ENCODE measurements at regions not wholly inside any gene's neighbourhood (a gene's known extent, or its start where the extent isn't known, plus 50 kb on each side); places are given as distances from the start of the nearest gene placed in this dataset.

DNA sequence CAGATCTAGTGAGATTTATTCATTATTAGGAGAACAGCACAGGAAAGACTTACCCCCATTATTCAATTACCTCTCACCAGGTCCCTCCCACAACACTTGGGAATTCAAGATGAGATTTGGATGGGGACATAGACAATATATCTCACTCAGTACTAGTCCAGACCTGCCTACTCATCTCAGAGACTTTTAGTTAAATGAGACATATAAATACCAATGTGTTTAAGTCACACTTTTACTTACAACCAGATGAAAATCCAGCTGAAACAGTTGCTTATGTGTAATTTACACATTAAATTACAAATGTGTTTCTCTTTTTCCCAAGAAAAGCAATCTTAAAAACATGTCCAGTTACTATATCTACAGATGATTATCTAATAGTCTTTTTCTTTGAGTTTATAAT lies 1145.6 kb downstream of the KCNT2 start:
- DNase-seq (ENCODE audit: unreplicated experiment) = peak; percentile 13
- TF ChIP-seq CTCF (IDR thresholded peaks at IDR 0.05; ENCODE audit: unreplicated experiment) = no peak
- no TSS peak for BruUV-seq (replicated peaks)
- H3K27ac Mint-ChIP-seq (ENCODE audit: low read depth, unreplicated experiment) = peak overlapping the region; percentile 10
- ChIA-PET POLR2A (interaction anchor here (0.6 kb wide), 1 partner anchor 111 kb away, joined by 3 read pairs; no protein-coding TSS in a partner anchor), CTCF (no interaction called here)
- no peaks in the 10 kb centered on the region for H3K27me3 Mint-ChIP-seq (ENCODE audit: insufficient read depth, unreplicated experiment)
- H3K4me3 Mint-ChIP-seq (ENCODE audit: unreplicated experiment) = no peak overlapping the region
- H3K9me3 Mint-ChIP-seq (ENCODE audit: unreplicated experiment) = no peaks in the 10 kb centered on the region
- no peaks in the 10 kb centered on the region for H3K36me3 Mint-ChIP-seq (ENCODE audit: insufficient read depth, unreplicated experiment)
- H3K4me1 Mint-ChIP-seq (ENCODE audit: insufficient read depth, unreplicated experiment) = peaks cover 6% of the 10 kb centered on the region
- intact Hi-C loops (cut with micrococcal nuclease) = no loop called here

GRCh38 chr1:195462152-195462551 lies 1146.1 kb downstream of the KCNT2 start:
- H3K27me3 Mint-ChIP-seq (ENCODE audit: insufficient read depth, unreplicated experiment) = no peaks in the 10 kb centered on the region
- H3K36me3 Mint-ChIP-seq (ENCODE audit: insufficient read depth, unreplicated experiment) = no peaks in the 10 kb centered on the region
- BruUV-seq (replicated peaks) = no TSS peak
- no peaks in the 10 kb centered on the region for H3K9me3 Mint-ChIP-seq (ENCODE audit: unreplicated experiment)
- intact Hi-C loops (cut with micrococcal nuclease) = no loop called here
- H3K4me3 Mint-ChIP-seq (ENCODE audit: unreplicated experiment) = no peak overlapping the region
- peak overlapping the region; percentile 10 for H3K27ac Mint-ChIP-seq (ENCODE audit: low read depth, unreplicated experiment)
- no peak for DNase-seq (ENCODE audit: unreplicated experiment)
- ChIA-PET CTCF (interaction anchor here (0.6 kb wide), 1 partner anchor 105 kb away, joined by 3 read pairs; no protein-coding TSS in a partner anchor), POLR2A (no interaction called here)
- no peak for TF ChIP-seq CTCF (IDR thresholded peaks at IDR 0.05; ENCODE audit: unreplicated experiment)
- peaks cover 6% of the 10 kb centered on the region for H3K4me1 Mint-ChIP-seq (ENCODE audit: insufficient read depth, unreplicated experiment)

DNA sequence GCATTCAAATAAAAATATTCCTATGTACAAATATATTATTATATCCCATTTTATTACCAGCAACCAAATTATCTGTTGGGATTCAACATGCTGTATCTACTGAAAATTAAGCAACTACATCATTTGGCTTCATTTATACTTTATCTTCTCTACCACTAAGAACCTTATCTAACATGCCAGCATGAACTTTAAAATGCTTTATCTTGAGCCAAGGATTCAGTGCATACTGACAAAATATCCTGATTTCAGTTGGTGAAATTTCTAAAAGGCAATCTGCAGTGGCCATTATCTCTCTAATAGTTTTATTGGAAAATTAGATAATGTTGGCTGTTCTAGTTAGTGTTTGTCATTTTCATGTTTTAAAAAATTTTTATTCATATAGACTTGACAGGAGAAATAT lies 1149.9 kb downstream of the KCNT2 start:
- Mint-ChIP-seq H3K4me3 (ENCODE audit: unreplicated experiment) (no peak overlapping the region), H3K4me1 (ENCODE audit: insufficient read depth, unreplicated experiment) (peaks cover 6% of the 10 kb centered on the region), H3K27me3 (ENCODE audit: insufficient read depth, unreplicated experiment) (no peaks in the 10 kb centered on the region), H3K9me3 (ENCODE audit: unreplicated experiment) (no peaks in the 10 kb centered on the region), H3K27ac (ENCODE audit: low read depth, unreplicated experiment) (no peak overlapping the region), H3K36me3 (ENCODE audit: insufficient read depth, unreplicated experiment) (no peaks in the 10 kb centered on the region)
- POLR2A ChIA-PET = no interaction called here
- DNase-seq (ENCODE audit: unreplicated experiment) = no peak
- no peak for TF ChIP-seq CTCF (IDR thresholded peaks at IDR 0.05; ENCODE audit: unreplicated experiment)
- intact Hi-C loops (cut with micrococcal nuclease) = no loop called here
- CTCF ChIA-PET = no interaction called here
- no TSS peak for BruUV-seq (replicated peaks)

- no TSS peak for BruUV-seq (replicated peaks)
These were observed 1157.4 kb downstream of the KCNT2 start for GRCh38 chr1:195450794-195451193.

More at GRCh38 chr1:195450794-195451193, 1157.4 kb downstream of the KCNT2 start:
- intact Hi-C loops (cut with micrococcal nuclease) = no loop called here
- Mint-ChIP-seq H3K4me1 (ENCODE audit: insufficient read depth, unreplicated experiment) (no peaks in the 10 kb centered on the region), H3K9me3 (ENCODE audit: unreplicated experiment) (peaks cover 8% of the 10 kb centered on the region), H3K27ac (ENCODE audit: low read depth, unreplicated experiment) (no peak overlapping the region), H3K36me3 (ENCODE audit: insufficient read depth, unreplicated experiment) (no peaks in the 10 kb centered on the region), H3K4me3 (ENCODE audit: unreplicated experiment) (no peak overlapping the region), H3K27me3 (ENCODE audit: insufficient read depth, unreplicated experiment) (no peaks in the 10 kb centered on the region)
- no peak for DNase-seq (ENCODE audit: unreplicated experiment)
- ChIA-PET CTCF (interaction anchor here (0.6 kb wide), 1 partner anchor 904 kb away, joined by 3 read pairs; no protein-coding TSS in a partner anchor), POLR2A (no interaction called here)
- no peak for TF ChIP-seq CTCF (IDR thresholded peaks at IDR 0.05; ENCODE audit: unreplicated experiment)
